ENCODE measurements at regions not wholly inside any gene's neighbourhood (a gene's known extent, or its start where the extent isn't known, plus 50 kb on each side); places are given as distances from the start of the nearest gene placed in this dataset.

GRCh38 chr5:163369776-163370385 is 67.5 kb upstream of the CCNG1 start:
- no peaks in the 10 kb centered on the region for H3K36me3 ChIP-seq (ENCODE audit: low read length)

GRCh38 chr5:163373436-163374084 is 63.8 kb upstream of the CCNG1 start:
- Histone ChIP-seq H3K36me3 (ENCODE audit: low read length) (no peaks in the 10 kb centered on the region), H3K4me2 (ENCODE audit: low read depth, low read length, poor library complexity, severe bottlenecking) (no peak overlapping the region), H2AFZ (ENCODE audit: low read depth, low read length, severe bottlenecking) (no peak overlapping the region), H3K79me2 (ENCODE audit: insufficient read depth, low read length) (no peaks in the 10 kb centered on the region), H3K27ac (ENCODE audit: low read depth, low read length) (no peak overlapping the region), H3F3A (ENCODE audit: insufficient read depth) (no peaks in the 10 kb centered on the region), H3K9ac (ENCODE audit: low read length) (no peak overlapping the region), H3K9me2 (replicated peaks; ENCODE audit: insufficient read depth, low read length) (no peaks in the 10 kb centered on the region), H3K4me3 (ENCODE audit: insufficient read depth, low read length, poor library complexity, severe bottlenecking) (no peak overlapping the region), H3K9me3 (ENCODE audit: insufficient read depth, low read length) (no peaks in the 10 kb centered on the region), H3K27me3 (ENCODE audit: low read length) (no peaks in the 10 kb centered on the region), H4K20me1 (ENCODE audit: low read depth, low read length) (no peaks in the 10 kb centered on the region)
- TF ChIP-seq EZH2phosphoT487 (conservative IDR thresholded peaks at IDR 0.05; ENCODE audit: low read length) (no peak), CTCF (IDR thresholded peaks at IDR 0.05; ENCODE audit: insufficient read depth, low read length, poor library complexity, severe bottlenecking) (no peak)

More at GRCh38 chr5:163369776-163370385, 67.5 kb upstream of the CCNG1 start:
- Histone ChIP-seq H3K9ac (ENCODE audit: low read length) (no peak overlapping the region), H4K20me1 (ENCODE audit: low read depth, low read length) (no peaks in the 10 kb centered on the region), H3K4me3 (ENCODE audit: insufficient read depth, low read length, poor library complexity, severe bottlenecking) (no peak overlapping the region), H3K9me2 (replicated peaks; ENCODE audit: insufficient read depth, low read length) (no peaks in the 10 kb centered on the region), H3K79me2 (ENCODE audit: insufficient read depth, low read length) (no peaks in the 10 kb centered on the region), H3K27ac (ENCODE audit: low read depth, low read length) (no peak overlapping the region), H2AFZ (ENCODE audit: low read depth, low read length, severe bottlenecking) (no peak overlapping the region), H3F3A (ENCODE audit: insufficient read depth) (no peaks in the 10 kb centered on the region), H3K9me3 (ENCODE audit: insufficient read depth, low read length) (peaks cover 10% of the 10 kb centered on the region; the same call in 1 of the 2 replicates), H3K4me2 (ENCODE audit: low read depth, low read length, poor library complexity, severe bottlenecking) (no peak overlapping the region), H3K27me3 (ENCODE audit: low read length) (no peaks in the 10 kb centered on the region)
- TF ChIP-seq CTCF (IDR thresholded peaks at IDR 0.05; ENCODE audit: insufficient read depth, low read length, poor library complexity, severe bottlenecking) (no peak), EZH2phosphoT487 (conservative IDR thresholded peaks at IDR 0.05; ENCODE audit: low read length) (no peak)

- no peaks in the 10 kb centered on the region for H3K27me3 ChIP-seq (ENCODE audit: low read length)
- H3K4me2 ChIP-seq (ENCODE audit: low read depth, low read length, poor library complexity, severe bottlenecking), result no peak overlapping the region
- H3K9me2 ChIP-seq (replicated peaks; ENCODE audit: insufficient read depth, low read length), result no peaks in the 10 kb centered on the region
- no peak overlapping the region for H3K9ac ChIP-seq (ENCODE audit: low read length)
- H3K27ac ChIP-seq (ENCODE audit: low read depth, low read length), result no peak overlapping the region
- H2AFZ ChIP-seq (ENCODE audit: low read depth, low read length, severe bottlenecking), result no peak overlapping the region
- no peaks in the 10 kb centered on the region for H3K36me3 ChIP-seq (ENCODE audit: low read length)
- H4K20me1 ChIP-seq (ENCODE audit: low read depth, low read length), result no peaks in the 10 kb centered on the region
- H3K79me2 ChIP-seq (ENCODE audit: insufficient read depth, low read length), result no peaks in the 10 kb centered on the region
- no peak overlapping the region for H3K4me3 ChIP-seq (ENCODE audit: insufficient read depth, low read length, poor library complexity, severe bottlenecking)
- H3K9me3 ChIP-seq (ENCODE audit: insufficient read depth, low read length), result no peaks in the 10 kb centered on the region
- no peaks in the 10 kb centered on the region for H3F3A ChIP-seq (ENCODE audit: insufficient read depth)
- no peak for TF ChIP-seq CTCF (IDR thresholded peaks at IDR 0.05; ENCODE audit: insufficient read depth, low read length, poor library complexity, severe bottlenecking)
- no peak for TF ChIP-seq EZH2phosphoT487 (conservative IDR thresholded peaks at IDR 0.05; ENCODE audit: low read length)
These were observed 59.4 kb upstream of the CCNG1 start for GRCh38 chr5:163377982-163378381.

Measured in SU-DHL-6 (cell line).